HEK293T (cell line): ENCODE measurements at regions not wholly inside any gene's neighbourhood (a gene's known extent, or its start where the extent isn't known, plus 50 kb on each side); places are given as distances from the start of the nearest gene placed in this dataset.

Source experiments
- CTCF ChIA-PET: fragments of 350-600 bp; formaldehyde crosslinking; extraction: SDS; loops from one replicate; lab custom pipeline; 2021; ENCODE audit warnings: antibody characterized with exemption, inconsistent platforms; lab: Yijun Ruan, JAX
- POLR2A ChIA-PET: fragments of 350-600 bp; formaldehyde crosslinking; extraction: SDS; loops from one replicate; lab custom pipeline; 2020; ENCODE audit warnings: antibody characterized with exemption, inconsistent platforms; lab: Yijun Ruan, JAX
- DNase-seq: peaks from one replicate; pipeline ENCODE4 v3.0.0; 2012; ENCODE audit warnings: mixed read lengths; ENCODE audit errors: extremely low spot score
- ARNT ChIP-seq: fragments of 450-650 bp; IDR thresholded peaks from 2 replicates; pipeline ENCODE4 v1.6.1; 2017; ENCODE audit warnings: mild to moderate bottlenecking
- BHLHE40 ChIP-seq: fragments of 450-650 bp; IDR thresholded peaks from 2 replicates; pipeline ENCODE4 v1.6.1; 2016; ENCODE audit warnings: mild to moderate bottlenecking, moderate library complexity, borderline replicate concordance
- CTBP1 ChIP-seq: fragments of 450-650 bp; IDR thresholded peaks from 2 replicates; pipeline ENCODE4 v1.6.1; 2016; ENCODE audit warnings: borderline replicate concordance
- ELF4 ChIP-seq: fragments of 450-650 bp; IDR thresholded peaks from 2 replicates; pipeline ENCODE4 v1.6.1; 2017; ENCODE audit warnings: antibody characterized with exemption
- FOXA1 ChIP-seq: fragments of 450-650 bp; IDR thresholded peaks from 2 replicates; pipeline ENCODE4 v1.6.1; 2016; ENCODE audit warnings: mild to moderate bottlenecking
- FOXK2 ChIP-seq: fragments of 450-650 bp; IDR thresholded peaks from 2 replicates; pipeline ENCODE4 v1.6.1; 2016; ENCODE audit warnings: mild to moderate bottlenecking
- FOXM1 ChIP-seq: fragments of 450-650 bp; IDR thresholded peaks from 2 replicates; pipeline ENCODE4 v1.6.1; 2017; ENCODE audit warnings: mild to moderate bottlenecking, borderline replicate concordance
- HDGF ChIP-seq: fragments of 450-650 bp; IDR thresholded peaks from 2 replicates; pipeline ENCODE4 v1.6.1; 2017; ENCODE audit warnings: antibody characterized with exemption, borderline replicate concordance
- L3MBTL2 ChIP-seq: fragments of 450-650 bp; conservative IDR thresholded peaks from 2 replicates; pipeline ENCODE4 v1.6.1; 2016; ENCODE audit warnings: mild to moderate bottlenecking
- LEF1 ChIP-seq: fragments of 450-650 bp; IDR thresholded peaks from 2 replicates; pipeline ENCODE4 v1.6.1; 2017; ENCODE audit warnings: mild to moderate bottlenecking, borderline replicate concordance
- NFRKB ChIP-seq: fragments of 450-650 bp; IDR thresholded peaks from 2 replicates; pipeline ENCODE4 v1.6.1; 2016; ENCODE audit warnings: mild to moderate bottlenecking, moderate library complexity
- PKNOX1 ChIP-seq: fragments of 450-650 bp; IDR thresholded peaks from 2 replicates; pipeline ENCODE4 v1.6.1; 2016
- SP1 ChIP-seq: fragments of 450-650 bp; IDR thresholded peaks from 2 replicates; pipeline ENCODE4 v1.6.1; 2017
- SUZ12 ChIP-seq: fragments of 450-650 bp; IDR thresholded peaks from 2 replicates; pipeline ENCODE4 v1.6.1; 2016; ENCODE audit warnings: mild to moderate bottlenecking
- TARDBP ChIP-seq: fragments of 450-650 bp; IDR thresholded peaks from 2 replicates; pipeline ENCODE4 v1.6.1; 2016
- ZNF384 ChIP-seq: fragments of 450-650 bp; IDR thresholded peaks from 2 replicates; pipeline ENCODE4 v1.6.1; 2016

- POLR2A ChIA-PET: no interaction called here
- CTCF ChIA-PET: no interaction called here
Measured at GRCh38 chrX:88526385-88526784, 220.6 kb upstream of the CPXCR1 start.

GRCh38 chrX:88558421-88558820 is 188.6 kb upstream of the CPXCR1 start:
- POLR2A ChIA-PET: no interaction called here
- DNase-seq: no peak
- CTCF ChIA-PET: no interaction called here
- TF ChIP-seq ELF4 (no peak), ZNF384 (no peak), FOXA1 (no peak), CTBP1 (no peak), ARNT (no peak), BHLHE40 (no peak), TARDBP (no peak), SP1 (no peak), LEF1 (no peak), FOXK2 (no peak), HDGF (no peak), PKNOX1 (no peak), NFRKB (no peak), L3MBTL2 (no peak), SUZ12 (no peak), FOXM1 (no peak)

More at GRCh38 chrX:88526385-88526784, 220.6 kb upstream of the CPXCR1 start:
- TF ChIP-seq PKNOX1 (no peak), TARDBP (no peak), FOXK2 (no peak)
- no peak for DNase-seq

GRCh38 chrX:88560673-88561330 is 186.2 kb upstream of the CPXCR1 start:
- TF ChIP-seq FOXA1 (no peak), FOXK2 (no peak), BHLHE40 (no peak), ARNT (no peak), NFRKB (no peak), FOXM1 (no peak), LEF1 (no peak), SUZ12 (no peak), SP1 (no peak), TARDBP (no peak), PKNOX1 (no peak), CTBP1 (no peak), ELF4 (no peak), HDGF (no peak), L3MBTL2 (no peak)
- CTCF ChIA-PET: no interaction called here
- DNase-seq: no peak
- POLR2A ChIA-PET: no interaction called here

- TF ChIP-seq LEF1: no peak
- TF ChIP-seq ARNT: no peak
- TF ChIP-seq SP1: no peak
- no peak for TF ChIP-seq ZNF384
- TF ChIP-seq FOXK2: no peak
- no peak for TF ChIP-seq NFRKB
- no peak for TF ChIP-seq HDGF
- no peak for TF ChIP-seq PKNOX1
- no peak for TF ChIP-seq SUZ12
- TF ChIP-seq FOXA1: no peak
- no peak for TF ChIP-seq L3MBTL2
- TF ChIP-seq FOXM1: no peak
- no peak for TF ChIP-seq CTBP1
- ChIA-PET POLR2A (no interaction called here), CTCF (no interaction called here)
- DNase-seq: no peak
Measured at GRCh38 chrX:88584283-88584682, 162.7 kb upstream of the CPXCR1 start.

- TF ChIP-seq L3MBTL2 (no peak), PKNOX1 (no peak), FOXK2 (no peak), HDGF (no peak), ELF4 (no peak), BHLHE40 (no peak), FOXA1 (no peak)
- ChIA-PET CTCF (interaction anchor here (0.6 kb wide), 1 partner anchor 191 kb away, joined by 3 read pairs; no protein-coding TSS in a partner anchor), POLR2A (no interaction called here)
- DNase-seq: no peak
Measured at GRCh38 chrX:88586317-88586716, 160.7 kb upstream of the CPXCR1 start.
